ENCODE measurements at regions not wholly inside any gene's neighbourhood (a gene's known extent, or its start where the extent isn't known, plus 50 kb on each side); places are given as distances from the start of the nearest gene placed in this dataset.

DNA sequence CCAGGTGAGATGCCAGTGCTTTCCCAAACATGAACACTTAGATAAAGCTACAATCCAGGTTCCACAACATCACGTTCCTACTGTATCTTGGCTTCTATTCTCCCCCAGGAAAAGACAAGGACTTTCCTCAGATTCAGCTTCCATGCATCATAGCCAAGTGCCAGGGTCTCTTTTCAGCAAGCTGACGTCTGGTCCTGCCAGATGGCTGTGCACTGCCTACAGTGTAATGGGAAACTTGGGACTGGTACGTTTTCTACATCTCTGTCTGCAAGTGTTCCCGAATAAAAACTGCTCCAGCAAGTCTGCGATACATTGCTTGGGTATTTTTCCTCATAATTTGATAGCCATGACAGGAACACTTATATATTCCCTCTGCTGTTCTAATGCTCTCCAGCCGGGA is 412.5 kb downstream of the FAM181B start:
- TF ChIP-seq TAF1 (IDR thresholded peaks at IDR 0.05; ENCODE audit: borderline replicate concordance, low read depth, low read length) = no peak
- no peak for TF ChIP-seq POLR2A (IDR thresholded peaks at IDR 0.05; ENCODE audit: low read depth, low read length)

All from GM12892 (cell line).